Upper lobe of left lung (tissue), 4 donors: ENCODE measurements at regions not wholly inside any gene's neighbourhood (a gene's known extent, or its start where the extent isn't known, plus 50 kb on each side); places are given as distances from the start of the nearest gene placed in this dataset.

Experiments used
- CTCF ChIP-seq, 6 experiments: fragments of 450-650 bp in 4 of 6; fragments of 200-600 bp in 2 of 6; sonication (generic) in 2 of 6; IDR thresholded peaks; one replicate each; pipeline ENCODE4 v1.5.1; 2016 to 2019; ENCODE audit warnings: antibody characterized with exemption in 6 of 6
- EP300 ChIP-seq, 4 donors: sonication (generic); formaldehyde crosslinking; IDR thresholded peaks; one replicate each; pipeline ENCODE4 v1.5.1; 2017; ENCODE audit warnings: antibody characterized with exemption in 4 of 4, control low read depth in 2 of 4

DNA sequence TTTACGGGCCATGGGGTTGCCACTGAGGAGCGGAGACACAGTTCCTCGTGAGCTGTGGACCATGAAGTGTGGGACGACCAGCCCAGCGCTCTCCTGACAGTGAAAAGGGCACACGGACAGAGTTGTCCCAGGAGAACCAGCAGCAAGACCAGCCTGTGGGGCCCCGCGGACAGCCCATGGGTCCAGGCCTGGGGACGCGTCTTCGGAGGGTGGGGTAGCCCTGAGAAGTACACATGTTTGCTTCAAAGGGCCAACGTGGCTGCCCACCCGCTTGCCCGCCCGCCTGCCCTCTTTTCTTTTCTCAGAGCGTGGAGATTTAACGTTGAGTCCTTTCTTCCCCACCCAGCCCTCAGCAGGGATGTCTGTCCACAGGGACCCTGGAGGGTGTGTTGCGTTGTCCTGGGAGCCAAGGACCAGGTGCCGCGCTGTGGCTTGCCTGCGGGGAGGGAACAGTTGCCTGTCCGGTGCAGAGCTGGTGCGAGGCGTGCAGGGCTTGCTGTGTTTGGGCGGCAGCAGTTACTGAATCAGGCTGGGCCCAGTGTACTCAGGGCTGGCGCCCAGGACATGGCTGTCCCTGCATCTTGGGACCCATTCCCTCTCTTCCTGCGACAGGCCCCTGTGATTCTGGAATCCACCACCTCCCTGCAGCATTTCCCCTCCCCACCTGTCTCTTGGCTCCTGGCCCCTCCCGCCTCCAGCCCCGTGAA is 120.1 kb upstream of the HDAC4 start:
- TF ChIP-seq EP300 (IDR thresholded peaks at IDR 0.05) = no peak
- no peak for TF ChIP-seq CTCF (IDR thresholded peaks at IDR 0.05)
